ENCODE measurements at regions not wholly inside any gene's neighbourhood (a gene's known extent, or its start where the extent isn't known, plus 50 kb on each side); places are given as distances from the start of the nearest gene placed in this dataset.
"Not testable (repeated sequence)": the region's sequence is repeated elsewhere in the genome, so short reads cannot be mapped to it uniquely, and the experiment has no call there.

GRCh38 chr12:126248871-126249403 is 1183.7 kb downstream of the AACS start:
- DNase-seq (ENCODE audit: low read depth in 2 of 2), result no peak

- DNase-seq (ENCODE audit: low read depth in 2 of 2), result no peak
Measured at GRCh38 chr12:126258190-126258589, 1193.0 kb downstream of the AACS start.

- no peak for DNase-seq (ENCODE audit: low read depth in 2 of 2)
Measured at GRCh38 chr12:126262829-126263228, 1197.6 kb downstream of the AACS start.

- no peak for DNase-seq (ENCODE audit: low read depth in 2 of 2)
Measured at GRCh38 chr12:126268222-126268621, 1203.0 kb downstream of the AACS start.

GRCh38 chr12:126271159-126271558 is 1205.9 kb downstream of the AACS start:
- no peak for DNase-seq (ENCODE audit: low read depth in 2 of 2)

GRCh38 chr12:126282691-126283090 is 1217.5 kb downstream of the AACS start:
- no peak for DNase-seq (ENCODE audit: low read depth in 2 of 2)

GRCh38 chr12:126286203-126286602 is 1221.0 kb downstream of the AACS start:
- no peak for DNase-seq (ENCODE audit: low read depth in 2 of 2)

GRCh38 chr12:126290456-126290855 is 1225.2 kb downstream of the AACS start:
- no peak for DNase-seq (ENCODE audit: low read depth in 2 of 2)

GRCh38 chr12:126291987-126292386 is 1226.8 kb downstream of the AACS start:
- not testable (repeated sequence) for DNase-seq (ENCODE audit: low read depth in 2 of 2)

GRCh38 chr12:126295652-126296051 is 1230.4 kb downstream of the AACS start:
- no peak for DNase-seq (ENCODE audit: low read depth in 2 of 2)

- no peak for DNase-seq (ENCODE audit: low read depth in 2 of 2)
Measured at GRCh38 chr12:126309278-126309677, 1244.0 kb downstream of the AACS start.

GRCh38 chr12:126312457-126312856 is 1247.2 kb downstream of the AACS start:
- no peak for DNase-seq (ENCODE audit: low read depth in 2 of 2)

GRCh38 chr12:126316411-126316810 is 1251.2 kb downstream of the AACS start:
- DNase-seq (ENCODE audit: low read depth in 2 of 2), result no peak

GRCh38 chr12:126337556-126338441 is 1272.6 kb downstream of the AACS start:
- DNase-seq (ENCODE audit: low read depth in 2 of 2), result no peak

- no peak for DNase-seq (ENCODE audit: low read depth in 2 of 2)
Measured at GRCh38 chr12:126342866-126343265, 1277.6 kb downstream of the AACS start.

- no peak for DNase-seq (ENCODE audit: low read depth in 2 of 2)
Measured at GRCh38 chr12:126343321-126343720, 1278.1 kb downstream of the AACS start.

- no peak for DNase-seq (ENCODE audit: low read depth in 2 of 2)
Measured at GRCh38 chr12:126346087-126346486, 1280.9 kb downstream of the AACS start.

GRCh38 chr12:126347421-126347820 is 1282.2 kb downstream of the AACS start:
- no peak for DNase-seq (ENCODE audit: low read depth in 2 of 2)

- no peak for DNase-seq (ENCODE audit: low read depth in 2 of 2)
Measured at GRCh38 chr12:126349383-126349782, 1284.1 kb downstream of the AACS start.

- DNase-seq (ENCODE audit: low read depth in 2 of 2), result no peak
Measured at GRCh38 chr12:126353604-126354003, 1288.4 kb downstream of the AACS start.

- DNase-seq (ENCODE audit: low read depth in 2 of 2), result no peak
Measured at GRCh38 chr12:126354633-126355032, 1289.4 kb downstream of the AACS start.

- no peak for DNase-seq (ENCODE audit: low read depth in 2 of 2)
Measured at GRCh38 chr12:126355346-126355745, 1290.1 kb downstream of the AACS start.

- no peak for DNase-seq (ENCODE audit: low read depth in 2 of 2)
Measured at GRCh38 chr12:126358806-126359205, 1293.6 kb downstream of the AACS start.
